ENCODE measurements at regions not wholly inside any gene's neighbourhood (a gene's known extent, or its start where the extent isn't known, plus 50 kb on each side); places are given as distances from the start of the nearest gene placed in this dataset.
"Not testable (repeated sequence)": the region's sequence is repeated elsewhere in the genome, so short reads cannot be mapped to it uniquely, and the experiment has no call there.

DNA sequence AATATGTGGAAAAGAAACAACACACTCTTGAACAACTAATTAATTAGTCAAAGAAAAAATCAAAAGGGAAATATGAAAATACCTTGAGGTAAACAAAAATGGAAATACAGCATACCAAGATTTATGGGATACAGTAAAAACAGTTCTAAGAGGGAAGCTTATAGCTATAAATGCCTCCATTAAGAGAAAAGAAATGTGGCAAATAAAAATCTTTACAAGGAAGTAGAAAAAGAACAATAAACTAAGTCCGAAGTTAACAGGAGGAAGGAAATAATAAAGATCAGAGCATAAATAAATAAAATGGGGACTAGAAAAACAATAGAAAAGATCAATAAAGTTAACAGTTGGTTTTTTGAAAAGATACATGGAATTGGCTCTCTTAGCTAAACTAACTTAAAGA lies 267.8 kb upstream of the NRP1 start:
- CTCF ChIA-PET, result no interaction called here
- Mint-ChIP-seq H3K36me3 (peaks cover 0 to 3% (median 0%) of the 10 kb centered on the region in 5 donors), H3K27ac (no peak overlapping the region), H3K9me3 (peaks cover 2 to 25% (median 7%) of the 10 kb centered on the region in 11 donors), H3K4me1 (no peaks in the 10 kb centered on the region), H3K27me3 (peaks cover 0 to 23% (median 18%) of the 10 kb centered on the region in 5 donors), H3K4me3 (no peak overlapping the region)
- Histone ChIP-seq H3K4me1 (ENCODE audit: control insufficient read depth in 2 of 2, insufficient read depth in 2 of 2, low read length in 2 of 2) (no peaks in the 10 kb centered on the region), H3K4me3 (ENCODE audit: low read length) (no peak overlapping the region), H3K36me3 (ENCODE audit: control insufficient read depth in 2 of 3, insufficient read depth in 3 of 3, low read length in 3 of 3) (no peaks in the 10 kb centered on the region), H3K27me3 (ENCODE audit: control insufficient read depth in 2 of 2, insufficient read depth in 2 of 2, low read length in 2 of 2) (no peaks in the 10 kb centered on the region), H3K27ac (ENCODE audit: low read depth, low read length) (no peak overlapping the region), H3K9me3 (ENCODE audit: control insufficient read depth in 2 of 3, low read length in 3 of 3) (no peaks in the 10 kb centered on the region)
- POLR2A ChIA-PET, result no interaction called here
- intact Hi-C loops (cut with micrococcal nuclease), result no loop called here
- DNase-seq (no peak), ATAC-seq (no peak)

DNA sequence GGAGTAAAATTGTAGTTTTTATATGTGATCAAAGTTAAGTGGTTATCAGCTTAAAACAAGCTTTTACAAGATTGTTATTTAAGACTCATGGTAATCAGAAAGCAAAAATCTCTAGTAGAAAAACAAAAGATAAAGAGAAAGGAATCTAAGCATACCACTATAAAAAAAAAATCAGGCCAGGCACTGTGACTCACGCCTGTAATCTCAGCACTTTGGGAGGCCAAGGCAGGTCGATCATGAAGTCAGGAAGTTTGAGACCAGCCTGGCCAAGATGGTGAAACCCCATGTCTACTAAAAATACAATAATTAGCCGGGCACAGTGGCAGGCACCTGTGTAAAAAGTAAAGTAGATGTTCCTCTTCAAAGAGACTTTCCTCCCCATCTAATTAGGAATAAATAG lies 265.9 kb upstream of the NRP1 start:
- DNase-seq, result no peak
- ChIA-PET CTCF (no interaction called here), POLR2A (no interaction called here)
- no peaks in the 10 kb centered on the region for H3K27me3 ChIP-seq (ENCODE audit: control insufficient read depth in 2 of 2, insufficient read depth in 2 of 2, low read length in 2 of 2)
- H3K36me3 ChIP-seq (ENCODE audit: control insufficient read depth in 2 of 3, insufficient read depth in 3 of 3, low read length in 3 of 3), result no peaks in the 10 kb centered on the region
- peaks cover 0 to 3% (median 0%) of the 10 kb centered on the region in 5 donors for H3K36me3 Mint-ChIP-seq
- H3K9me3 Mint-ChIP-seq, result peaks cover 2 to 25% (median 7%) of the 10 kb centered on the region in 11 donors
- H3K27ac ChIP-seq (ENCODE audit: low read depth, low read length), result no peak overlapping the region
- intact Hi-C loops (cut with micrococcal nuclease), result no loop called here
- no peak for ATAC-seq
- no peaks in the 10 kb centered on the region for H3K4me1 ChIP-seq (ENCODE audit: control insufficient read depth in 2 of 2, insufficient read depth in 2 of 2, low read length in 2 of 2)
- H3K9me3 ChIP-seq (ENCODE audit: control insufficient read depth in 2 of 3, low read length in 3 of 3), result no peaks in the 10 kb centered on the region
- no peaks in the 10 kb centered on the region for H3K4me1 Mint-ChIP-seq
- H3K27ac Mint-ChIP-seq, result no peak overlapping the region
- no peak overlapping the region for H3K4me3 ChIP-seq (ENCODE audit: low read length)
- H3K27me3 Mint-ChIP-seq, result peaks cover 0 to 25% (median 22%) of the 10 kb centered on the region in 5 donors
- H3K4me3 Mint-ChIP-seq, result no peak overlapping the region

DNA sequence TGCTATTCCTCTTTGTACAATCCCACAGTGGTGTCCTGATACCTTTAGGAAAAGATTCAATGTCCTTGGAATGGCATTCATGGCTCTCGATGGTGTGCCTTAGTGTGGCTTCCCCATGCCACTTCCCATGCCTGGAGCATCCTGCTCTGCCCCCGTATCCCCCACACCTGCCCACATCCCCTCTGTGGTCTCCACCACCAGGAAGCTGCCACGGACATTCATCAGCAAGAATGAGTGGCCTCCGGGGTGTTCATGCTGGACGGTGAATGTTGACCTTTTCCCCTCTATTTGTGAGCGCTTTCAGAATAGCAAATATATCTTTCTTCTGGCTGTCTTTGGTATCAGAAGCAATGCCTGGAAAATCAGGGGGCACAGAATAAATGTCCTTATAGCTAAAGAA lies 262.0 kb upstream of the NRP1 start:
- Mint-ChIP-seq H3K36me3 (peaks cover 0 to 3% (median 0%) of the 10 kb centered on the region in 5 donors), H3K27ac (no peak overlapping the region), H3K4me3 (no peak overlapping the region), H3K9me3 (peaks cover 2 to 24% (median 8%) of the 10 kb centered on the region in 11 donors), H3K4me1 (no peaks in the 10 kb centered on the region), H3K27me3 (peaks cover 0 to 44% (median 21%) of the 10 kb centered on the region in 5 donors)
- CTCF ChIA-PET, result no interaction called here
- intact Hi-C loops (cut with micrococcal nuclease), result no loop called here
- ATAC-seq, result no peak
- Histone ChIP-seq H3K27me3 (ENCODE audit: control insufficient read depth in 2 of 2, insufficient read depth in 2 of 2, low read length in 2 of 2) (no peaks in the 10 kb centered on the region), H3K9me3 (ENCODE audit: control insufficient read depth in 2 of 3, low read length in 3 of 3) (no peaks in the 10 kb centered on the region), H3K4me3 (ENCODE audit: low read length) (no peak overlapping the region), H3K27ac (ENCODE audit: low read depth, low read length) (no peak overlapping the region), H3K4me1 (ENCODE audit: control insufficient read depth in 2 of 2, insufficient read depth in 2 of 2, low read length in 2 of 2) (no peaks in the 10 kb centered on the region), H3K36me3 (ENCODE audit: control insufficient read depth in 2 of 3, insufficient read depth in 3 of 3, low read length in 3 of 3) (no peaks in the 10 kb centered on the region)
- DNase-seq, result no peak
- POLR2A ChIA-PET, result no interaction called here

DNA sequence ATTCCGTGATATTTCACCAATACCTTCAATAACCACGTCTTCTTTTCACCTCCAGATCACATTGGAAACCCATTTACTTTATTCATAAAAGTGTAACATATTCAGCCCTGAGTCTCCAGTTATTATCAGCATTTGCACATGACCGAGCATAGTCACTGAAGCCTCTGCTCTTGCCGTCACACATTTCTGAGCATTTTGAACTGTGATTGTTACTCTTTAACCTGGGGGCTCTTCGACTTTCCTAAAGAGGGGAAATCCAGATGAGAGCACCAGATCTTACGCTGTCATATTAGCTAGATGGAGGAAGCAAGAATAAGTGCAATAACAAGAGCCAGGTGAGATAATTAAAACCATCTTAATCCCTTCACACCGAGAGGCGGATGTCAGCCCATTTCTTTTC lies 260.0 kb upstream of the NRP1 start:
- Mint-ChIP-seq H3K4me1 (no peaks in the 10 kb centered on the region), H3K9me3 (peaks cover 2 to 11% (median 8%) of the 10 kb centered on the region in 11 donors), H3K4me3 (no peak overlapping the region), H3K27ac (no peak overlapping the region), H3K27me3 (peaks cover 0 to 44% (median 21%) of the 10 kb centered on the region in 5 donors), H3K36me3 (peaks cover 0 to 3% (median 0%) of the 10 kb centered on the region in 5 donors)
- H3K4me3 ChIP-seq (ENCODE audit: low read length), result no peak overlapping the region
- no peak overlapping the region for H3K27ac ChIP-seq (ENCODE audit: low read depth, low read length)
- no peaks in the 10 kb centered on the region for H3K9me3 ChIP-seq (ENCODE audit: control insufficient read depth in 2 of 3, low read length in 3 of 3)
- H3K36me3 ChIP-seq (ENCODE audit: control insufficient read depth in 2 of 3, insufficient read depth in 3 of 3, low read length in 3 of 3), result no peaks in the 10 kb centered on the region
- intact Hi-C loops (cut with micrococcal nuclease), result no loop called here
- no peak for DNase-seq
- no peak for ATAC-seq
- no peaks in the 10 kb centered on the region for H3K4me1 ChIP-seq (ENCODE audit: control insufficient read depth in 2 of 2, insufficient read depth in 2 of 2, low read length in 2 of 2)
- POLR2A ChIA-PET, result no interaction called here
- no peaks in the 10 kb centered on the region for H3K27me3 ChIP-seq (ENCODE audit: control insufficient read depth in 2 of 2, insufficient read depth in 2 of 2, low read length in 2 of 2)
- CTCF ChIA-PET, result no interaction called here

DNA sequence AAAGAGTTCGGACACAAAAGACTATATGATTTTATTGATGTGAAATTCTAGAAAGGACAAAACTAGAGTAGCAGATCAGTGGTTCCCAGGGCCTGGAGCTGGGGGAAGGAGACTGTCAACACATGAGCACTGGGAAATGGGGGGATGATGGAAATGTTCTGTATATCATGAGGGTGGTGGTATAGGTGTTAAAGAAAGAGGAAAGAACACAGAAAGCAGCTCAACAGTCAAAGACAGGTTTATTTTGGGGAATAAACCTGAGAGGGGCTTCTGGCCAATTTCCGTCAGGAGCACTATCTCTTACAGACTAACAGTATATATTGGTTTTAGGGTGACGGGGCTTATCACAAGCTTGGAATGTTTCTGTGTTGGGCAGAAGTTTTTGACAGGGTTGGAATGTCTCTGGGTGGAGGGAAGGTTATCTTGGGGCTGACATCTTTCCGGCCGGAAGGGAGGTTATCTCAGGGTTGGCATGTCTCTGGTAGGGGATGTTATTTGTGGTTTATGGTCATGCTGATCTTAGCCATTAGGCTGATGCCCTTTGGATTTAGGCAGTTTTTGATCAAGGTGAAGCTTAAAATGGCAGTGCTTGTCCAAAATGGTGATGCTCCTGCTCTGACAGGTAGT lies 254.6 kb upstream of the NRP1 start:
- no peak overlapping the region for H3K27ac ChIP-seq (ENCODE audit: low read depth, low read length)
- Mint-ChIP-seq H3K27me3 (peaks cover 0 to 41% (median 15%) of the 10 kb centered on the region in 5 donors), H3K9me3 (peaks cover 0 to 11% (median 2%) of the 10 kb centered on the region in 11 donors), H3K27ac (no peak overlapping the region), H3K4me3 (no peak overlapping the region), H3K36me3 (peaks cover 0 to 5% (median 0%) of the 10 kb centered on the region in 5 donors), H3K4me1 (no peaks in the 10 kb centered on the region)
- H3K4me3 ChIP-seq (ENCODE audit: low read length), result no peak overlapping the region
- POLR2A ChIA-PET, result no interaction called here
- CTCF ChIA-PET, result no interaction called here
- no peaks in the 10 kb centered on the region for H3K27me3 ChIP-seq (ENCODE audit: control insufficient read depth in 2 of 2, insufficient read depth in 2 of 2, low read length in 2 of 2)
- H3K4me1 ChIP-seq (ENCODE audit: control insufficient read depth in 2 of 2, insufficient read depth in 2 of 2, low read length in 2 of 2), result no peaks in the 10 kb centered on the region
- ATAC-seq (no peak), DNase-seq (no peak)
- H3K9me3 ChIP-seq (ENCODE audit: control insufficient read depth in 2 of 3, low read length in 3 of 3), result no peaks in the 10 kb centered on the region
- intact Hi-C loops (cut with micrococcal nuclease), result no loop called here
- H3K36me3 ChIP-seq (ENCODE audit: control insufficient read depth in 2 of 3, insufficient read depth in 3 of 3, low read length in 3 of 3), result no peaks in the 10 kb centered on the region

DNA sequence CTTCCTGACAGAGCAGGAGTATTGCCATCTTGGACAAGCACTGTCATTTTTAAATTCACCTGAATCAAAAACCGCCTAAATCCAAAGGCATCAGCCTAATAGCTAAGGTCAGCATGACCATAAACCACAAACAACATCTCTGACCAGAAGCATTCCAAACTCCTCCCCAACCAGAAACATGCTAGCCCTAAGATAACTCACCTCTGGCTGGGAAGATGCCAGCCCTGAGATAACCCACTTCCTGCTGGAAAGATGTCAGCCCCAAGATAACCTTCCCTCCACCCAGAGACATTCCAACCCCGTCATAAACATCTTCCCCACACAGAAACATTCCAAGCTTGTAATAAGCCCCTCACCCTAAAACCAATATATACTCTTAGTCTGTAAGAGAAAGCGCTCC lies 250.1 kb upstream of the NRP1 start:
- intact Hi-C loops (cut with micrococcal nuclease), result not testable (repeated sequence)

DNA sequence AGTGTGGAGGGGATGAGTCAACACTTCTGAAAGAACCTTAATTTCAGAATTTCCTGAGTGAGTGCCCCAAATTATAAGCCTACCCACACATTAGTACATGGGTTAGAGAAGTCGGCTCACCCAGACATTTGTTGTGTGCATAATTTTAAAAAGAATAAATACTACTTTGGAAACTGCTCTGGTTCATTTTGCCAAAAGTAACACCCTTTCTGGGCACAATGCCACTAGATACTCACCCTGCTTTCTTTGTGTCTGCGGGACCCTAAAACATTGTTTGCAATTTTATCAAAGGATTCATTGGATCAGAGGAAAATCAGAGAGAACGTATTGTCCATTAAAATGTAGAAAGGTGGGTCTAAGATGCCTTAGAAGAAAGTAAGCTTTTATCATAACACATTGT lies 245.5 kb upstream of the NRP1 start:
- H3K36me3 ChIP-seq (ENCODE audit: control insufficient read depth in 2 of 3, insufficient read depth in 3 of 3, low read length in 3 of 3), result no peaks in the 10 kb centered on the region
- H3K27ac ChIP-seq (ENCODE audit: low read depth, low read length), result no peak overlapping the region
- intact Hi-C loops (cut with micrococcal nuclease), result no loop called here
- Mint-ChIP-seq H3K27ac (no peak overlapping the region), H3K4me3 (no peak overlapping the region), H3K27me3 (peaks cover 0 to 21% (median 11%) of the 10 kb centered on the region in 5 donors), H3K36me3 (peaks cover 0 to 1% (median 0%) of the 10 kb centered on the region in 5 donors), H3K4me1 (no peaks in the 10 kb centered on the region), H3K9me3 (peaks cover 0 to 4% (median under 1%) of the 10 kb centered on the region in 11 donors)
- ChIA-PET POLR2A (no interaction called here), CTCF (no interaction called here)
- H3K9me3 ChIP-seq (ENCODE audit: control insufficient read depth in 2 of 3, low read length in 3 of 3), result no peaks in the 10 kb centered on the region
- ATAC-seq (no peak), DNase-seq (no peak)
- H3K27me3 ChIP-seq (ENCODE audit: control insufficient read depth in 2 of 2, insufficient read depth in 2 of 2, low read length in 2 of 2), result no peaks in the 10 kb centered on the region
- no peaks in the 10 kb centered on the region for H3K4me1 ChIP-seq (ENCODE audit: control insufficient read depth in 2 of 2, insufficient read depth in 2 of 2, low read length in 2 of 2)
- H3K4me3 ChIP-seq (ENCODE audit: low read length), result no peak overlapping the region

More for the DNA sequence above, 250.1 kb upstream of the NRP1 start:
- H3K27me3 ChIP-seq (ENCODE audit: control insufficient read depth in 2 of 2, insufficient read depth in 2 of 2, low read length in 2 of 2); H3K4me1 Mint-ChIP-seq; H3K36me3 Mint-ChIP-seq; DNase-seq; H3K36me3 ChIP-seq (ENCODE audit: control insufficient read depth in 2 of 3, insufficient read depth in 3 of 3, low read length in 3 of 3); H3K4me3 Mint-ChIP-seq; POLR2A ChIA-PET; H3K4me1 ChIP-seq (ENCODE audit: control insufficient read depth in 2 of 2, insufficient read depth in 2 of 2, low read length in 2 of 2); H3K4me3 ChIP-seq (ENCODE audit: low read length); H3K27ac ChIP-seq (ENCODE audit: low read depth, low read length); H3K9me3 ChIP-seq (ENCODE audit: control insufficient read depth in 2 of 3, low read length in 3 of 3); H3K9me3 Mint-ChIP-seq; H3K27ac Mint-ChIP-seq; ATAC-seq; CTCF ChIA-PET: not testable (repeated sequence)
- peaks cover 0 to 25% (median 14%) of the 10 kb centered on the region in 5 donors for H3K27me3 Mint-ChIP-seq

All from naive thymus-derived CD4-positive, alpha-beta T cell (primary cell).